Endothelial cell of umbilical vein (primary cell): ENCODE measurements at regions not wholly inside any gene's neighbourhood (a gene's known extent, or its start where the extent isn't known, plus 50 kb on each side); places are given as distances from the start of the nearest gene placed in this dataset.

Source experiments
- BruUV-seq: library from RNA; stranded (reverse); fragments of 400-500 nt; replicated peaks from 2 replicates; lab custom pipeline; 2021; lab: Mats Ljungman, UMichigan
- CTCF ChIA-PET: fragments of 300-600, 350-600 bp; sonication (Branson Sonifier 250); formaldehyde crosslinking; loops from one replicate; lab custom pipeline; 2021; ENCODE audit warnings: antibody characterized with exemption, inconsistent platforms; lab: Charles Lee
- POLR2A ChIA-PET: fragments of 300-600, 350-600 bp; sonication (Branson Sonifier 250); formaldehyde crosslinking; loops from one replicate; lab custom pipeline; 2021; ENCODE audit warnings: antibody characterized with exemption, inconsistent platforms; lab: Charles Lee
- DNase-seq: peaks from one replicate; pipeline ENCODE4 v3.0.0-alpha.2; 2011; ENCODE audit warnings: low read depth, low spot score
- FAIRE-seq: peaks from 2 replicates; lab custom pipeline; 2011; peaks lifted over from hg19 to GRCh38; lab: Jason Lieb, UNC
- H2AFZ ChIP-seq: 2 replicates; pipeline ENCODE4 v1.6.0; 2012; ENCODE audit warnings: low read depth, low read length, control low read depth, inconsistent platforms
- H3K27ac ChIP-seq: 2 replicates; pipeline ENCODE4 v1.5.1; 2011; ENCODE audit warnings: low read depth, mild to moderate bottlenecking, control low read depth, low read length, moderate library complexity; ENCODE audit not compliant: insufficient read depth
- H3K27me3 ChIP-seq, 2 experiments: 2 replicates each; pipeline versions ENCODE4 v1.6.0 to v1.6.1; 2011; ENCODE audit warnings: low read length in 2 of 2, mixed read lengths in 1 of 2; ENCODE audit not compliant: control insufficient read depth in 2 of 2, insufficient read depth in 2 of 2
- H3K36me3 ChIP-seq, 2 experiments: 2 replicates in 1 of 2; 3 replicates in 1 of 2; pipeline ENCODE4 v1.5.1; 2011; ENCODE audit warnings: low read length in 2 of 2, mild to moderate bottlenecking in 1 of 2, moderate library complexity in 1 of 2; ENCODE audit not compliant: control insufficient read depth in 2 of 2, insufficient read depth in 2 of 2; ENCODE audit errors: extremely low read depth in 1 of 2
- H3K4me1 ChIP-seq: 3 replicates; pipeline ENCODE4 v1.5.1; 2011; ENCODE audit warnings: mild to moderate bottlenecking, low read length; ENCODE audit not compliant: control insufficient read depth, insufficient read depth; ENCODE audit errors: extremely low read depth
- H3K4me2 ChIP-seq: 2 replicates; pipeline ENCODE4 v1.6.1; 2011; ENCODE audit warnings: low read length, control low read depth, mixed read lengths; ENCODE audit not compliant: insufficient read depth
- H3K4me3 ChIP-seq, 3 experiments: fragments of 200-600 bp in 1 of 3; sonication (generic), shearing (Covaris generic) in 1 of 3; replicated peaks in 1 of 3; 2 replicates each; pipeline ENCODE4 v1.5.1; 2011 to 2016; ENCODE audit warnings: control low read depth in 3 of 3, low read length in 3 of 3, mild to moderate bottlenecking in 2 of 3, inconsistent platforms in 1 of 3, low read depth in 1 of 3, moderate library complexity in 1 of 3; ENCODE audit not compliant: insufficient read depth in 1 of 3
- H3K79me2 ChIP-seq: 2 replicates; pipeline ENCODE4 v1.6.0; 2012; ENCODE audit warnings: low read length, inconsistent platforms; ENCODE audit not compliant: control insufficient read depth, insufficient read depth
- H3K9ac ChIP-seq: replicated peaks from 2 replicates; pipeline ENCODE3; 2011; ENCODE audit warnings: low read length, control low read depth; ENCODE audit not compliant: insufficient read depth; ENCODE audit errors: extremely low read depth
- H3K9me1 ChIP-seq: replicated peaks from 3 replicates; pipeline ENCODE4 v1.6.0; 2011; ENCODE audit warnings: mild to moderate bottlenecking, low read length; ENCODE audit not compliant: control insufficient read depth, insufficient read depth; ENCODE audit errors: extremely low read depth
- H3K9me3 ChIP-seq: replicated peaks from 2 replicates; pipeline ENCODE4 v1.5.1; 2012; ENCODE audit warnings: low read length, inconsistent platforms; ENCODE audit not compliant: control insufficient read depth, insufficient read depth
- H4K20me1 ChIP-seq: replicated peaks from 2 replicates; pipeline ENCODE3; 2011; ENCODE audit warnings: mild to moderate bottlenecking, low read length; ENCODE audit not compliant: control insufficient read depth, insufficient read depth; ENCODE audit errors: extremely low read depth
- EZH2 ChIP-seq: IDR thresholded peaks from 2 replicates; pipeline ENCODE4 v1.6.1; 2012; ENCODE audit warnings: borderline replicate concordance, low read depth, mild to moderate bottlenecking, moderate library complexity, low read length, inconsistent platforms; ENCODE audit not compliant: severe bottlenecking
- FOS ChIP-seq: IDR thresholded peaks from 2 replicates; pipeline ENCODE4 v1.6.1; 2011; ENCODE audit warnings: mild to moderate bottlenecking, low read length, moderate library complexity, borderline replicate concordance; ENCODE audit not compliant: insufficient read depth
- GATA2 ChIP-seq: IDR thresholded peaks from 2 replicates; pipeline ENCODE4 v1.7.0; 2011; ENCODE audit warnings: low read depth, mild to moderate bottlenecking, moderate library complexity, mixed read lengths, low read length; ENCODE audit not compliant: insufficient read length, insufficient read depth
- JUN ChIP-seq: IDR thresholded peaks from 2 replicates; pipeline ENCODE4 v1.6.1; 2011; ENCODE audit warnings: borderline replicate concordance, low read depth; ENCODE audit not compliant: insufficient read length, insufficient read depth
- MYC ChIP-seq: IDR thresholded peaks from one replicate; pipeline ENCODE4 v1.6.1; 2011; ENCODE audit warnings: mild to moderate bottlenecking, low read depth, low read length
- POLR2A ChIP-seq: IDR thresholded peaks from 2 replicates; pipeline ENCODE4 v1.6.1; 2012; ENCODE audit warnings: low read depth, mild to moderate bottlenecking, control low read depth, low read length
- POLR2AphosphoS5 ChIP-seq: IDR thresholded peaks from 2 replicates; pipeline ENCODE4 v1.6.1; 2012; ENCODE audit warnings: low read depth, mild to moderate bottlenecking, control low read depth, low read length, moderate library complexity; ENCODE audit not compliant: insufficient read depth
- dilution Hi-C: fragments of 300-500 bp; cut with MboI; formaldehyde crosslinking; loops from one replicate; pipeline ENCODE4 v1.15.0; 2019; ENCODE audit warnings: low sequenced_read_pairs; ENCODE audit not compliant: extremely low pct_ligation_motif_present
- intact Hi-C: fragments of 100-400 bp; cut with micrococcal nuclease; formaldehyde crosslinking; loops from one replicate; pipeline ENCODE4 v1.10.0; 2022
- TF ChIP-seq, protein P1 (sequence below), 2 donors: IDR thresholded peaks; 1 replicate in 1 of 2; 2 replicates in 1 of 2; pipeline ENCODE4 v1.5.1; 2011; ENCODE audit warnings: low read length in 2 of 2, mild to moderate bottlenecking in 2 of 2, moderate library complexity in 2 of 2, control low read depth in 1 of 2, inconsistent platforms in 1 of 2, low read depth in 1 of 2; ENCODE audit not compliant: insufficient read depth in 1 of 2; ENCODE audit errors: extremely low read depth in 1 of 2
- TF ChIP-seq, protein P2 (sequence below): IDR thresholded peaks from 2 replicates; pipeline ENCODE4 v1.6.1; 2011; ENCODE audit not compliant: insufficient read depth, insufficient read length

DNA sequence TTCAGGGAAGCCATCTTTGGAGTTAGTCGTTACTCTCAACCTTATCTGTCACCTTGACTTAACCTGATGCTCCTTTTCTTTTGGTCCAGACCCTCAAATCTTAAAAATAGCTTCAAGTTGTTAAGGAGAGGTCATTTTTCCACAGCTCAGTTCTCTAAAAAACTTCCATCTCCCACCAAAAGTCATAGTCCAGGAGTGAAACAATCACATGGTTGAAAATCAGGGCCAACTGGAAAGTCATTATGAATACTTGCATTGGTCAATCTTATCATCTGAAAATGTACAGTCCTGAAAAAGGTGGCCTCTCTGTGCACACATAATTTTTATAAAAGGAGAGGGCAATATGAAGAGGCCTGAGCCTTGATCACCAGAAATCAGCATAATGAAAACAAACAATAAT is 195.7 kb downstream of the BCAS1 start:
- Histone ChIP-seq H3K4me1 (peaks cover 14% of the 10 kb centered on the region), H3K27me3 (no peaks in the 10 kb centered on the region), H3K9me3 (no peaks in the 10 kb centered on the region), H2AFZ (no peak overlapping the region), H3K9ac (no peak overlapping the region), H3K36me3 (no peaks in the 10 kb centered on the region), H3K9me1 (no peaks in the 10 kb centered on the region), H3K27ac (no peak overlapping the region), H3K79me2 (no peaks in the 10 kb centered on the region), H4K20me1 (no peaks in the 10 kb centered on the region), H3K4me3 (no peak overlapping the region), H3K4me2 (no peak overlapping the region)
- no peak for DNase-seq
- FAIRE-seq: no peak
- TF ChIP-seq POLR2AphosphoS5: no peak
- TF ChIP-seq, protein P1, sequence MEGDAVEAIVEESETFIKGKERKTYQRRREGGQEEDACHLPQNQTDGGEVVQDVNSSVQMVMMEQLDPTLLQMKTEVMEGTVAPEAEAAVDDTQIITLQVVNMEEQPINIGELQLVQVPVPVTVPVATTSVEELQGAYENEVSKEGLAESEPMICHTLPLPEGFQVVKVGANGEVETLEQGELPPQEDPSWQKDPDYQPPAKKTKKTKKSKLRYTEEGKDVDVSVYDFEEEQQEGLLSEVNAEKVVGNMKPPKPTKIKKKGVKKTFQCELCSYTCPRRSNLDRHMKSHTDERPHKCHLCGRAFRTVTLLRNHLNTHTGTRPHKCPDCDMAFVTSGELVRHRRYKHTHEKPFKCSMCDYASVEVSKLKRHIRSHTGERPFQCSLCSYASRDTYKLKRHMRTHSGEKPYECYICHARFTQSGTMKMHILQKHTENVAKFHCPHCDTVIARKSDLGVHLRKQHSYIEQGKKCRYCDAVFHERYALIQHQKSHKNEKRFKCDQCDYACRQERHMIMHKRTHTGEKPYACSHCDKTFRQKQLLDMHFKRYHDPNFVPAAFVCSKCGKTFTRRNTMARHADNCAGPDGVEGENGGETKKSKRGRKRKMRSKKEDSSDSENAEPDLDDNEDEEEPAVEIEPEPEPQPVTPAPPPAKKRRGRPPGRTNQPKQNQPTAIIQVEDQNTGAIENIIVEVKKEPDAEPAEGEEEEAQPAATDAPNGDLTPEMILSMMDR (IDR thresholded peaks at IDR 0.05; ENCODE audit: extremely low read depth in 1 of 2, insufficient read depth in 1 of 2, low read depth in 1 of 2, low read length in 2 of 2): no peak
- TF ChIP-seq POLR2A: no peak
- TF ChIP-seq FOS: no peak
- no peak for TF ChIP-seq JUN
- POLR2A ChIA-PET: no interaction called here
- CTCF ChIA-PET: no interaction called here
- no TSS peak for BruUV-seq
- intact Hi-C loops (loop anchor here (5.0 kb wide), 2 partner anchors 137 to 282 kb away; partner anchors contain the start of gene ZNF217), dilution Hi-C loops (no loop called here)

DNA sequence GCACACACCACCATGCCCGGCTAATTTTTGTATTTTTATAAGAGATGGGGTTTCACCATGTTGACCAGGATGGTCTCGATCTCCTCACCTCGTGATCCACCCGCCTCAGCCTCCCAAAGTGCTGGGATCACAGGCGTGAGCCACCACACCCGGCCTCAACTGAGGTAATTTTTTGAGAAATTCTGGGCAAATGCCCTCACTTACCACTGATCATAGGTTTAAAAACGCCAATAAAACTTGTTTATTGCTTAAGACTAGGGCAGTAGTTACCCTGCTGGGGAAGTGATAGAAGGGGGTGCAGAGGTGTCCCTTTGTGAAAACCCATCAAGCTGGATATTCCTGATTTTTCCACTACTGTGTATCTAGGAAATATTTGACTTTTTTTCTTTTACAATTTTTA is 196.3 kb downstream of the BCAS1 start:
- TF ChIP-seq, protein P2, sequence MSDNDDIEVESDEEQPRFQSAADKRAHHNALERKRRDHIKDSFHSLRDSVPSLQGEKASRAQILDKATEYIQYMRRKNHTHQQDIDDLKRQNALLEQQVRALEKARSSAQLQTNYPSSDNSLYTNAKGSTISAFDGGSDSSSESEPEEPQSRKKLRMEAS: no peak
- TF ChIP-seq MYC (no peak), GATA2 (no peak), EZH2 (no peak)
- H3K9me1 ChIP-seq: no peaks in the 10 kb centered on the region
- no TSS peak for BruUV-seq
- no peak overlapping the region for H2AFZ ChIP-seq
- dilution Hi-C loops: no loop called here
- H3K9ac ChIP-seq: no peak overlapping the region
- DNase-seq: no peak
- no peaks in the 10 kb centered on the region for H3K9me3 ChIP-seq
- ChIA-PET POLR2A (no interaction called here), CTCF (no interaction called here)
- no peaks in the 10 kb centered on the region for H3K27me3 ChIP-seq
- no peak overlapping the region for H3K4me2 ChIP-seq
- intact Hi-C loops: loop anchor here (5.0 kb wide), 1 partner anchor 282 kb away; the partner anchor contains the start of gene ZNF217
- no peaks in the 10 kb centered on the region for H3K79me2 ChIP-seq
- H3K4me3 ChIP-seq: no peak overlapping the region
- no peak overlapping the region for H3K27ac ChIP-seq
- H4K20me1 ChIP-seq: no peaks in the 10 kb centered on the region
- peaks cover 14% of the 10 kb centered on the region for H3K4me1 ChIP-seq
- H3K36me3 ChIP-seq: no peaks in the 10 kb centered on the region
- no peak for FAIRE-seq
